C4-2B (cell line): ENCODE measurements at regions not wholly inside any gene's neighbourhood (a gene's known extent, or its start where the extent isn't known, plus 50 kb on each side); places are given as distances from the start of the nearest gene placed in this dataset.

ENCODE experiments used
- ZFX ChIP-seq: fragments of 450-650 bp; IDR thresholded peaks from 2 replicates; pipeline ENCODE4 v1.6.1; 2017
- TF ChIP-seq, protein P1 (sequence below): fragments of 450-650 bp; conservative IDR thresholded peaks from 2 replicates; pipeline ENCODE4 v1.5.1; 2017; ENCODE audit warnings: mild to moderate bottlenecking

GRCh38 chr3:1693145-1693544 lies 405.5 kb upstream of the CNTN4 start:
- TF ChIP-seq, protein P1, sequence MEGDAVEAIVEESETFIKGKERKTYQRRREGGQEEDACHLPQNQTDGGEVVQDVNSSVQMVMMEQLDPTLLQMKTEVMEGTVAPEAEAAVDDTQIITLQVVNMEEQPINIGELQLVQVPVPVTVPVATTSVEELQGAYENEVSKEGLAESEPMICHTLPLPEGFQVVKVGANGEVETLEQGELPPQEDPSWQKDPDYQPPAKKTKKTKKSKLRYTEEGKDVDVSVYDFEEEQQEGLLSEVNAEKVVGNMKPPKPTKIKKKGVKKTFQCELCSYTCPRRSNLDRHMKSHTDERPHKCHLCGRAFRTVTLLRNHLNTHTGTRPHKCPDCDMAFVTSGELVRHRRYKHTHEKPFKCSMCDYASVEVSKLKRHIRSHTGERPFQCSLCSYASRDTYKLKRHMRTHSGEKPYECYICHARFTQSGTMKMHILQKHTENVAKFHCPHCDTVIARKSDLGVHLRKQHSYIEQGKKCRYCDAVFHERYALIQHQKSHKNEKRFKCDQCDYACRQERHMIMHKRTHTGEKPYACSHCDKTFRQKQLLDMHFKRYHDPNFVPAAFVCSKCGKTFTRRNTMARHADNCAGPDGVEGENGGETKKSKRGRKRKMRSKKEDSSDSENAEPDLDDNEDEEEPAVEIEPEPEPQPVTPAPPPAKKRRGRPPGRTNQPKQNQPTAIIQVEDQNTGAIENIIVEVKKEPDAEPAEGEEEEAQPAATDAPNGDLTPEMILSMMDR = 0 out of 2 replicates have a peak, but pooled peaks have one; percentile 5
- TF ChIP-seq ZFX = no peak
